ENCODE measurements at regions not wholly inside any gene's neighbourhood (a gene's known extent, or its start where the extent isn't known, plus 50 kb on each side); places are given as distances from the start of the nearest gene placed in this dataset.
A peak's percentile ranks its signal among the peaks of the same experiment; 100 is the strongest.

- Histone ChIP-seq H3K27ac (no peak overlapping the region), H3K36me3 (no peaks in the 10 kb centered on the region), H3K4me3 (no peak overlapping the region), H3K27me3 (no peaks in the 10 kb centered on the region), H3K9me3 (no peaks in the 10 kb centered on the region), H3K4me1 (no peaks in the 10 kb centered on the region)
- TF ChIP-seq CTCF (IDR thresholded peaks at IDR 0.05) = no peak
- intact Hi-C loops (cut with DNase I) = no loop called here
- peak in 1 of 2 donors; percentile 30 for DNase-seq (ENCODE audit: low spot score in 2 of 2)
Measured at GRCh38 chr3:127410678-127411077, 122.8 kb upstream of the PRR20G start.

GRCh38 chr3:127410137-127410488, 122.3 kb upstream of the PRR20G start:
- peak in 1 of 2 donors; percentile 18 for DNase-seq (ENCODE audit: low spot score in 2 of 2)
- intact Hi-C loops (cut with DNase I) = no loop called here
- H3K36me3 ChIP-seq = no peaks in the 10 kb centered on the region

GRCh38 chr3:127409421-127410136, 121.7 kb upstream of the PRR20G start:
- no peak overlapping the region for H3K27ac ChIP-seq
- peak in 1 of 2 donors; percentile 39 for DNase-seq (ENCODE audit: low spot score in 2 of 2)
- H3K27me3 ChIP-seq = no peaks in the 10 kb centered on the region
- no peaks in the 10 kb centered on the region for H3K9me3 ChIP-seq
- TF ChIP-seq CTCF (IDR thresholded peaks at IDR 0.05) = no peak
- H3K36me3 ChIP-seq = no peaks in the 10 kb centered on the region
- intact Hi-C loops (cut with DNase I) = no loop called here
- H3K4me1 ChIP-seq = no peaks in the 10 kb centered on the region
- H3K4me3 ChIP-seq = no peak overlapping the region

More at GRCh38 chr3:127410137-127410488, 122.3 kb upstream of the PRR20G start:
- H3K27me3 ChIP-seq = no peaks in the 10 kb centered on the region
- H3K27ac ChIP-seq = no peak overlapping the region
- no peaks in the 10 kb centered on the region for H3K9me3 ChIP-seq
- H3K4me3 ChIP-seq = no peak overlapping the region
- H3K4me1 ChIP-seq = no peaks in the 10 kb centered on the region
- TF ChIP-seq CTCF (IDR thresholded peaks at IDR 0.05) = no peak

- Histone ChIP-seq H3K4me3 (no peak overlapping the region), H3K9me3 (no peaks in the 10 kb centered on the region), H3K4me1 (no peaks in the 10 kb centered on the region), H3K36me3 (no peaks in the 10 kb centered on the region), H3K27me3 (no peaks in the 10 kb centered on the region), H3K27ac (no peak overlapping the region)
- intact Hi-C loops (cut with DNase I) = no loop called here
- TF ChIP-seq CTCF (IDR thresholded peaks at IDR 0.05) = no peak
- peak in 1 of 2 donors; percentile 52 for DNase-seq (ENCODE audit: low spot score in 2 of 2)
Measured at GRCh38 chr3:127408684-127409420, 121.0 kb upstream of the PRR20G start.

- no peaks in the 10 kb centered on the region for H3K27me3 ChIP-seq
Measured at GRCh38 chr3:127408022-127408683, 120.3 kb upstream of the PRR20G start.

More at GRCh38 chr3:127408022-127408683, 120.3 kb upstream of the PRR20G start:
- no peak for TF ChIP-seq CTCF (IDR thresholded peaks at IDR 0.05)
- H3K36me3 ChIP-seq = no peaks in the 10 kb centered on the region
- H3K27ac ChIP-seq = no peak overlapping the region
- no peaks in the 10 kb centered on the region for H3K4me1 ChIP-seq
- no peak overlapping the region for H3K4me3 ChIP-seq
- no peaks in the 10 kb centered on the region for H3K9me3 ChIP-seq
- intact Hi-C loops (cut with DNase I) = no loop called here
- peak in 1 of 2 donors; percentile 54 for DNase-seq (ENCODE audit: low spot score in 2 of 2)

Measured in ascending aorta (tissue), 2 donors.